ENCODE measurements at regions not wholly inside any gene's neighbourhood (a gene's known extent, or its start where the extent isn't known, plus 50 kb on each side); places are given as distances from the start of the nearest gene placed in this dataset.

- TF ChIP-seq CTCF (IDR thresholded peaks at IDR 0.05) (no peak), ZFX (IDR thresholded peaks at IDR 0.05; ENCODE audit: borderline replicate concordance) (no peak)
- H3K27ac ChIP-seq = no peak overlapping the region
Observed at GRCh38 chr4:159410076-159410777, 307.3 kb downstream of the RAPGEF2 start.

DNA sequence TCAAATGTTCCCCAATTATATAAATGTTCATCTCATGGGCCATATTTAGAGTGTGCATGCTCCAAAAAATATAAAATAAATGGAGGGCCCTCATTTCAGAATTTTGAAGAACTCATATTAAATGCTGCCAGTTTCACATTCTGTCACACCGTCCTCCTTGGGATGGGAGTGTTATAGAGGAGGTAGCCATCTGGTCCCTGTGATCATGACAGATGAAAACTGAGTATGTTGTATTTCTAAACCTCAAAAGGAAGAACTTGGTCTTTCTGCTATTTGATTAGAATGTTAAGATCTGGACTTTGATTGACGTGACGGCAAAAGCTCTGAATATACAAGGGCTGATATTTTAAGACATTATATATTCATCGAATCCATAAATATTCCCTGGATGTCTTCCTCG is 308.0 kb downstream of the RAPGEF2 start:
- H3K27ac ChIP-seq = no peak overlapping the region
- TF ChIP-seq CTCF (IDR thresholded peaks at IDR 0.05) = no peak

DNA sequence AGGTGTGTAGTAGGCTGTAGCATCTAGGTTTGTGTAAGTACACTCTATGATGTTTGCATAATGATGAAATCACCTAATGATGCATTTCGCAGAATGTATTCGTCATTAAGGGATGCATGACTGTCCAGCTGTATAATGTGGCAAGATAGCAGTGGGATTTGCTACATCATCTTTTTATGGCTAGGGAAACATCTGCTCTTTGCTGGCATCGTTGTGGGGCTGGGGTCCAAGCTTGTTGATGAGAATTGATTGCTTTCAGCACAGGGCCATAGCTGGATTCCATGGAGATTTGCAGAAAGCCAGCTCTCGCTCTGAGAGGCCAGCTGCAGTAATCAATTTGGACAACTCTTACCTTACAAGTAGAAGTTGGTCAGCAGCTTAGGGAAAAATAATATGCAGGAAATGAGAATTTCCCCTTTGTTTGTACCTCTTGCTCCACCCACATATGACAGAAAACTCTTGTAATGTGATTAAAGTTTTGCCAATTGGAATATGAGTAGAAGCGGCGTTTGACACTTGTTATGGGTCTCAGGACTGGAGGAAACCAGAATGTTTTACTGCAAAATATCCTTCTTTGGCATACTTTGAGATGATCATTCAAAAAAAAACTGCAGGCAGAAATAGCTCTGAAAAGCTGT is 310.5 kb downstream of the RAPGEF2 start:
- no peak overlapping the region for H3K27ac ChIP-seq

DNA sequence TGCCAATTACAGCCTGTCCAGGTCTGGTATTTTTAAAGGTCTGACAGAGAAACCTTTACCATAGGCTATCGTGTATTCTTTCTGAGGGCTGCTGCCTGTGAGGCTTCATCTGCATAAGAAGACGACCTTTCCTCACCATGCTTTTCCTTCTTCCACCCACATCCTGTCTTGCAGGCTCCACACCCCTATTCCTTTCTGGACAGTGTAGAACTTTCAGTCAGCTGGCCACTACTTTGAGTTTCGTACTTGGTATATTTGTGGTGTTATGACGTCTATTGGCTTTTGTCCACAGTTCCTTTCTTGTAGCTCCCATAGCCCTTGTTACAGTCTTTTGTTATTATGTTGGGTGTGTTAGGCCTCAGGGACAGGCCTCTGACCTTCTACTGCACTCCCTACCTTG is 311.4 kb downstream of the RAPGEF2 start:
- TF ChIP-seq CTCF (IDR thresholded peaks at IDR 0.05) (no peak), ZFX (IDR thresholded peaks at IDR 0.05; ENCODE audit: borderline replicate concordance) (no peak)
- H3K27ac ChIP-seq = no peak overlapping the region

More for the DNA sequence above, 310.5 kb downstream of the RAPGEF2 start:
- TF ChIP-seq CTCF (IDR thresholded peaks at IDR 0.05) (no peak), ZFX (IDR thresholded peaks at IDR 0.05; ENCODE audit: borderline replicate concordance) (no peak)

DNA sequence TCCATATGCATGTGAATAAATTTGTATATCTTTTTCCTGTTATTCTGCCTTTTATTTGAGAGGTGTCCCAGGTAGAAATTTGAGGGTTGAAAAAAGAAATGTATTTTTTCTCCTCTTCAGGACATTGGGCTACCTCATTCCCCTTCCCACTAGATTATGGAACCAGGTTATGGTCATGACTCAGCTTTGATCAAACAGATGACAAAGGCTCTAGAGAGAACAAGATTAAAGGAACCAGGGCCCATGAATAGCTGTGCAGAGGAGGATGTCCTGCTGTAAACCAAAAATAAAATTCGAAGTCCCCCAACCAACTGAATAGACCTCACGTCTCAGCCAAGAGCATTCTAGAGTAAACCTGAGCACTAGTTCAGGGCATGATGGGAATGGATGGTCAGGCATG is 313.2 kb downstream of the RAPGEF2 start:
- TF ChIP-seq ZFX (IDR thresholded peaks at IDR 0.05; ENCODE audit: borderline replicate concordance) (no peak), CTCF (IDR thresholded peaks at IDR 0.05) (no peak)
- H3K27ac ChIP-seq = no peak overlapping the region

DNA sequence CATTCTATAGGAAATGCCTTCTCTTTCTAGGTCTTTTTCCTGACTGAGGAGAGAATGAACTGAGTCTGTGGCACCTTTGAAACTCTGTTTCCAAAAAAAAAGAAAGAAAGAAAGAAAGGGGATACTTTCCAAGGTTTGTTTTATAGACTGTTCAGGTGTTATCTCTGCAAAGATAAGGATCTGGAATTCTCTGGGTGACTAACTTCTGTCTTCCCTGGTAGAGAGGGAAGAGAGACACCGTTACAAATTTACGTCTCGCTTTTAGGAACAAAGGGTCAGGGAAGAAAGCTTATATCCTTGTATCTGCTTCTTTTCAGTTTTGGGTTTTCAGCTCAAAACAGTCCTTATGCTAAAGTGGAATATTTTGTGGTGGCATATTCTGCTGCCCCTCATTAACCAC is 314.1 kb downstream of the RAPGEF2 start:
- TF ChIP-seq CTCF (IDR thresholded peaks at IDR 0.05) (no peak), ZFX (IDR thresholded peaks at IDR 0.05; ENCODE audit: borderline replicate concordance) (no peak)
- no peak overlapping the region for H3K27ac ChIP-seq

All from 22Rv1 (cell line).